CD4-positive, alpha-beta T cell (primary cell): ENCODE measurements at regions not wholly inside any gene's neighbourhood (a gene's known extent, or its start where the extent isn't known, plus 50 kb on each side); places are given as distances from the start of the nearest gene placed in this dataset.
"Not testable (repeated sequence)": the region's sequence is repeated elsewhere in the genome, so short reads cannot be mapped to it uniquely, and the experiment has no call there.

Experiments
- ATAC-seq: fragments of 200-7000 bp; cut with Tn5 transposase; one replicate; pipeline ENCODE4 v1.10.0; 2022; ENCODE audit warnings: mild to moderate bottlenecking; ENCODE audit not compliant: poor library complexity
- CTCF ChIA-PET: fragments of 350-600 bp; sonication (Branson Sonifier 250); formaldehyde crosslinking; loops from one replicate; lab custom pipeline; 2021; ENCODE audit warnings: antibody characterized with exemption, inconsistent platforms; lab: Charles Lee
- POLR2A ChIA-PET: fragments of 350-600 bp; sonication (Branson Sonifier 250); formaldehyde crosslinking; loops from one replicate; lab custom pipeline; 2021; ENCODE audit warnings: antibody characterized with exemption, inconsistent platforms; lab: Charles Lee
- DNase-seq, 14 experiments: peaks; one replicate each; pipeline ENCODE4 v3.0.0-alpha.2; 2013 to 2020; ENCODE audit warnings: mixed read lengths in 2 of 14
- H3K27ac ChIP-seq, 2 donors: one replicate each; pipeline versions ENCODE4 v1.5.1 to v1.7.0; 2013; ENCODE audit warnings: low read length in 2 of 2, low read depth in 1 of 2, mild to moderate bottlenecking in 1 of 2
- H3K27me3 ChIP-seq, 2 experiments: 1 replicate in 1 of 2; 2 replicates in 1 of 2; pipeline versions ENCODE4 v1.6.1 to v1.7.0; 2013; ENCODE audit warnings: low read length in 2 of 2, control low read depth in 1 of 2, mild to moderate bottlenecking in 1 of 2, moderate library complexity in 1 of 2; ENCODE audit not compliant: insufficient read depth in 2 of 2, control insufficient read depth in 1 of 2
- H3K36me3 ChIP-seq: one replicate; pipeline ENCODE4 v1.6.1; 2013; ENCODE audit warnings: low read length, control low read depth; ENCODE audit not compliant: insufficient read depth
- H3K4me1 ChIP-seq: one replicate; pipeline ENCODE4 v1.6.1; 2013; ENCODE audit warnings: low read length, control low read depth; ENCODE audit not compliant: insufficient read depth
- H3K4me3 ChIP-seq: one replicate; pipeline ENCODE4 v1.5.1; 2013; ENCODE audit warnings: mild to moderate bottlenecking, low read length, moderate library complexity
- H3K9me3 ChIP-seq, 2 experiments: 1 replicate in 1 of 2; 2 replicates in 1 of 2; pipeline versions ENCODE4 v1.6.1 to v1.7.0; 2013; ENCODE audit warnings: low read length in 2 of 2, mild to moderate bottlenecking in 2 of 2, control low read depth in 1 of 2, moderate library complexity in 1 of 2; ENCODE audit not compliant: control insufficient read depth in 1 of 2, insufficient read depth in 1 of 2
- H3K27ac Mint-ChIP-seq: one replicate; pipeline ENCODE4 v1.8.0; 2020; ENCODE audit warnings: mixed read lengths
- H3K27me3 Mint-ChIP-seq: one replicate; pipeline ENCODE4 v1.8.0; 2021; ENCODE audit warnings: mixed read lengths
- H3K36me3 Mint-ChIP-seq: one replicate; pipeline ENCODE4 v1.8.0; 2021; ENCODE audit warnings: low read depth, mixed read lengths
- H3K4me1 Mint-ChIP-seq: one replicate; pipeline ENCODE4 v1.8.0; 2021; ENCODE audit warnings: low read depth, mixed read lengths
- H3K4me3 Mint-ChIP-seq: one replicate; pipeline ENCODE4 v1.8.0; 2020; ENCODE audit warnings: mild to moderate bottlenecking, mixed read lengths
- H3K9me3 Mint-ChIP-seq: one replicate; pipeline ENCODE4 v1.8.0; 2020; ENCODE audit warnings: mixed read lengths
- CTCF ChIP-seq: fragments of 200-600 bp; IDR thresholded peaks from one replicate; pipeline ENCODE4 v1.8.0; 2022; ENCODE audit warnings: antibody characterized with exemption, mild to moderate bottlenecking
- intact Hi-C, 2 experiments: fragments of 100-400 bp; cut with DNase I in 1 of 2; cut with micrococcal nuclease in 1 of 2; formaldehyde crosslinking; loops; one replicate each; pipeline versions ENCODE4 v1.15.1 to v1.9.0; 2023 to 2025; cut with DNase I, micrococcal nuclease

- ATAC-seq (no peak), DNase-seq (no peak)
- Mint-ChIP-seq H3K4me1 (no peaks in the 10 kb centered on the region), H3K36me3 (no peaks in the 10 kb centered on the region), H3K27me3 (no peaks in the 10 kb centered on the region), H3K27ac (no peak overlapping the region), H3K9me3 (no peaks in the 10 kb centered on the region), H3K4me3 (no peak overlapping the region)
- POLR2A ChIA-PET = no interaction called here
- Histone ChIP-seq H3K36me3 (no peaks in the 10 kb centered on the region), H3K4me1 (no peaks in the 10 kb centered on the region), H3K4me3 (no peak overlapping the region), H3K27me3 (no peaks in the 10 kb centered on the region), H3K9me3 (no peaks in the 10 kb centered on the region), H3K27ac (no peak overlapping the region)
- TF ChIP-seq CTCF = no peak
- intact Hi-C loops = no loop called here
- CTCF ChIA-PET = no interaction called here
Measured at GRCh38 chr2:182504903-182505302, 78.1 kb upstream of the PDE1A start.

- H3K4me1 ChIP-seq = no peaks in the 10 kb centered on the region
- no peaks in the 10 kb centered on the region for H3K9me3 ChIP-seq
- Mint-ChIP-seq H3K4me1 (no peaks in the 10 kb centered on the region), H3K27ac (no peak overlapping the region), H3K4me3 (no peak overlapping the region), H3K9me3 (no peaks in the 10 kb centered on the region), H3K36me3 (no peaks in the 10 kb centered on the region), H3K27me3 (no peaks in the 10 kb centered on the region)
- no peaks in the 10 kb centered on the region for H3K36me3 ChIP-seq
- TF ChIP-seq CTCF = no peak
- POLR2A ChIA-PET = no interaction called here
- H3K27me3 ChIP-seq = no peaks in the 10 kb centered on the region
- DNase-seq (no peak), ATAC-seq (no peak)
- intact Hi-C loops = no loop called here
- CTCF ChIA-PET = no interaction called here
- no peak overlapping the region for H3K4me3 ChIP-seq
- H3K27ac ChIP-seq = no peak overlapping the region
Measured at GRCh38 chr2:182506606-182507005, 79.8 kb upstream of the PDE1A start.

- H3K4me3 ChIP-seq, H3K27me3 ChIP-seq, ATAC-seq, H3K36me3 Mint-ChIP-seq, H3K4me1 Mint-ChIP-seq, H3K27ac ChIP-seq, H3K36me3 ChIP-seq, H3K9me3 Mint-ChIP-seq, H3K4me3 Mint-ChIP-seq, H3K9me3 ChIP-seq, POLR2A ChIA-PET, DNase-seq, H3K27ac Mint-ChIP-seq, intact Hi-C loops, H3K27me3 Mint-ChIP-seq, CTCF ChIA-PET, H3K4me1 ChIP-seq: not testable (repeated sequence)
Measured at GRCh38 chr2:182508583-182508982, 81.7 kb upstream of the PDE1A start.

- no peaks in the 10 kb centered on the region for H3K27me3 ChIP-seq
- no peak for TF ChIP-seq CTCF
- no peaks in the 10 kb centered on the region for H3K36me3 ChIP-seq
- no peaks in the 10 kb centered on the region for H3K36me3 Mint-ChIP-seq
- intact Hi-C loops = no loop called here
- no peaks in the 10 kb centered on the region for H3K4me1 ChIP-seq
- H3K27ac Mint-ChIP-seq = no peak overlapping the region
- H3K27ac ChIP-seq = no peak overlapping the region
- no peaks in the 10 kb centered on the region for H3K27me3 Mint-ChIP-seq
- no peak for DNase-seq
- ChIA-PET CTCF (no interaction called here), POLR2A (no interaction called here)
- H3K4me3 ChIP-seq = no peak overlapping the region
- ATAC-seq = no peak
- H3K9me3 ChIP-seq = no peaks in the 10 kb centered on the region
- no peak overlapping the region for H3K4me3 Mint-ChIP-seq
- H3K9me3 Mint-ChIP-seq = no peaks in the 10 kb centered on the region
- H3K4me1 Mint-ChIP-seq = no peaks in the 10 kb centered on the region
Measured at GRCh38 chr2:182509216-182509615, 82.4 kb upstream of the PDE1A start.
